ENCODE measurements at regions not wholly inside any gene's neighbourhood (a gene's known extent, or its start where the extent isn't known, plus 50 kb on each side); places are given as distances from the start of the nearest gene placed in this dataset.
A peak's percentile ranks its signal among the peaks of the same experiment; 100 is the strongest.

DNA sequence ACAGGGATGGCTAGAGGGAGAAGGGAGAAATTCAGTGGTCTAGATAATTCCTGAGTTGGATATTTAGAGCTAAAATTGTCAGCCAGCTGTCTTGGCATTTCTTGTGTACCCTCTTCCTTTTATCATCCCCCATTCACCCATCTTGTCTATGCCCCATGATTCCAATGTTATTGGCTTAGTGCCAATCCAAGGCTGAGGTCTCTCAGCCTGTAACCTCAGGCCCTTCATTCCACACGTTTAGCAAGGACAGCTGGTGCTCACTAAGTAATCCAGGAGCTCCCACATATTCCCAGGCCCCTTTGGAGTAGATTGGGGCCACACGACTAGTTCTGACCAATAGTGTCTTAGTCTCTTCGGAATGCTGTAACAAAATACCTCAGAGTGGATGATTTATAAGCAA is 112.4 kb upstream of the ATXN1 start:
- Histone ChIP-seq H3K27me3 (ENCODE audit: insufficient read depth, low read length) (no peaks in the 10 kb centered on the region), H2BK20ac (ENCODE audit: low read depth, low read length, poor library complexity, severe bottlenecking) (no peak overlapping the region), H2BK15ac (ENCODE audit: low read depth, low read length) (no peak overlapping the region), H4K8ac (replicated peaks; ENCODE audit: insufficient read length, low read depth, low read length) (no peak overlapping the region), H3T11ph (ENCODE audit: low read length) (no peak overlapping the region), H4K20me1 (ENCODE audit: control insufficient read depth, insufficient read depth, insufficient read length) (no peaks in the 10 kb centered on the region), H3K9me3 (ENCODE audit: control insufficient read depth, low read depth, low read length) (no peaks in the 10 kb centered on the region), H3K4ac (ENCODE audit: low read depth, low read length) (no peak overlapping the region), H3K23ac (ENCODE audit: insufficient read length, low read depth, low read length) (no peak overlapping the region), H4K91ac (ENCODE audit: insufficient read length, low read depth, low read length) (no peak overlapping the region), H2BK12ac (ENCODE audit: insufficient read length, low read depth, low read length) (no peak overlapping the region), H3K9ac (ENCODE audit: extremely low read depth, insufficient read length, low read length) (no peak overlapping the region), H2BK5ac (ENCODE audit: insufficient read length, low read length) (no peak overlapping the region), H2AK5ac (ENCODE audit: insufficient read length, low read length) (no peak overlapping the region), H3K4me1 (ENCODE audit: insufficient read depth, low read length) (no peaks in the 10 kb centered on the region), H3K23me2 (ENCODE audit: insufficient read length, low read depth, low read length, poor library complexity, severe bottlenecking) (no peaks in the 10 kb centered on the region), H2AFZ (ENCODE audit: low read length) (no peak overlapping the region), H3K14ac (ENCODE audit: insufficient read depth, low read length) (no peak overlapping the region), H3K79me2 (ENCODE audit: insufficient read depth, low read length) (no peaks in the 10 kb centered on the region), H4K5ac (ENCODE audit: insufficient read length, low read depth, low read length) (no peak overlapping the region), H3K4me2 (ENCODE audit: insufficient read depth, insufficient read length, low read length) (no peak overlapping the region), H3K56ac (ENCODE audit: insufficient read length, low read depth, low read length) (no peak overlapping the region), H3K27ac (ENCODE audit: insufficient read length, low read depth, low read length) (no peak overlapping the region), H3K79me1 (ENCODE audit: insufficient read depth, low read depth, low read length, poor library complexity, severe bottlenecking) (no peaks in the 10 kb centered on the region), H3K18ac (ENCODE audit: insufficient read length, low read depth, low read length) (no peak overlapping the region), H2BK120ac (ENCODE audit: low read depth, low read length, poor library complexity, severe bottlenecking) (no peak overlapping the region)
- TF ChIP-seq, protein P1, sequence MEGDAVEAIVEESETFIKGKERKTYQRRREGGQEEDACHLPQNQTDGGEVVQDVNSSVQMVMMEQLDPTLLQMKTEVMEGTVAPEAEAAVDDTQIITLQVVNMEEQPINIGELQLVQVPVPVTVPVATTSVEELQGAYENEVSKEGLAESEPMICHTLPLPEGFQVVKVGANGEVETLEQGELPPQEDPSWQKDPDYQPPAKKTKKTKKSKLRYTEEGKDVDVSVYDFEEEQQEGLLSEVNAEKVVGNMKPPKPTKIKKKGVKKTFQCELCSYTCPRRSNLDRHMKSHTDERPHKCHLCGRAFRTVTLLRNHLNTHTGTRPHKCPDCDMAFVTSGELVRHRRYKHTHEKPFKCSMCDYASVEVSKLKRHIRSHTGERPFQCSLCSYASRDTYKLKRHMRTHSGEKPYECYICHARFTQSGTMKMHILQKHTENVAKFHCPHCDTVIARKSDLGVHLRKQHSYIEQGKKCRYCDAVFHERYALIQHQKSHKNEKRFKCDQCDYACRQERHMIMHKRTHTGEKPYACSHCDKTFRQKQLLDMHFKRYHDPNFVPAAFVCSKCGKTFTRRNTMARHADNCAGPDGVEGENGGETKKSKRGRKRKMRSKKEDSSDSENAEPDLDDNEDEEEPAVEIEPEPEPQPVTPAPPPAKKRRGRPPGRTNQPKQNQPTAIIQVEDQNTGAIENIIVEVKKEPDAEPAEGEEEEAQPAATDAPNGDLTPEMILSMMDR (conservative IDR thresholded peaks at IDR 0.05): no peak
- Mint-ChIP-seq H3K27ac (peak overlapping the region in 1 of 3 experiments; percentile 3; a peak in 1 of 7 replicates), H3K36me3 (ENCODE audit: insufficient read depth in 1 of 3, low read depth in 3 of 3) (peaks cover 0 to 6% (median 0%) of the 10 kb centered on the region in 3 experiments; a peak in 3 of 7 replicates), H3K27me3 (ENCODE audit: low read depth) (peaks cover 3% of the 10 kb centered on the region; the same call in 1 of the 2 replicates), H3K4me3 (no peak overlapping the region), H3K9me3 (peaks cover 0 to 14% of the 10 kb centered on the region in 2 experiments; a peak in 4 of 5 replicates), H3K4me1 (peaks cover 14 to 15% of the 10 kb centered on the region in 2 experiments)
- no peak for DNase-seq
- WGBS (ENCODE audit: extremely low coverage, insufficient read length, low lambda C conversion rate): no CpG with 5 or more reads among the region's 3 CpGs
